ENCODE measurements at regions not wholly inside any gene's neighbourhood (a gene's known extent, or its start where the extent isn't known, plus 50 kb on each side); places are given as distances from the start of the nearest gene placed in this dataset.

GRCh38 chr12:30482650-30483049 is 213.0 kb downstream of the IPO8 start:
- H3K9ac ChIP-seq (ENCODE audit: control insufficient read depth, extremely low read depth, insufficient read depth, low read length), result no peak overlapping the region
- TF ChIP-seq EZH2 (IDR thresholded peaks at IDR 0.05; ENCODE audit: low read length) (no peak), CTCF (optimal IDR thresholded peaks at IDR 0.05 in 1 of 3, IDR thresholded peaks at IDR 0.05 in 1 of 3, conservative IDR thresholded peaks at IDR 0.05 in 1 of 3; ENCODE audit: extremely low read depth in 1 of 3, insufficient read depth in 2 of 3, low read length in 3 of 3) (no peak)
- H2AFZ ChIP-seq (ENCODE audit: control insufficient read depth, low read length), result no peak overlapping the region
- DNase-seq (ENCODE audit: low read depth, low spot score) (no peak), FAIRE-seq (no peak)
- no peak overlapping the region for H3K4me2 ChIP-seq (ENCODE audit: control insufficient read depth, extremely low read depth, insufficient read depth, low read depth, low read length)
- H3K9me1 ChIP-seq (ENCODE audit: control insufficient read depth, extremely low read depth, insufficient read depth, low read length), result no peaks in the 10 kb centered on the region
- H3K4me3 ChIP-seq (ENCODE audit: control insufficient read depth in 2 of 3, extremely low read depth in 1 of 3, insufficient read depth in 2 of 3, low read depth in 1 of 3, low read length in 3 of 3), result no peak overlapping the region
- dilution Hi-C loops (cut with MboI; ENCODE audit: extremely low pct_ligation_motif_present, low sequenced_read_pairs), result no loop called here
- H3K36me3 ChIP-seq (ENCODE audit: control insufficient read depth in 2 of 2, extremely low read depth in 1 of 2, insufficient read depth in 2 of 2, low read length in 2 of 2), result no peaks in the 10 kb centered on the region
- H3K27me3 ChIP-seq (ENCODE audit: control insufficient read depth, extremely low read depth, insufficient read depth, low read length), result peaks cover 6% of the 10 kb centered on the region
- H3K4me1 ChIP-seq (ENCODE audit: control insufficient read depth, extremely low read depth, insufficient read depth, low read length), result no peaks in the 10 kb centered on the region
- H3K9me3 ChIP-seq (ENCODE audit: control insufficient read depth, low read depth, low read length), result no peaks in the 10 kb centered on the region
- H4K20me1 ChIP-seq (ENCODE audit: control insufficient read depth, extremely low read depth, insufficient read depth, low read length), result no peaks in the 10 kb centered on the region
- no peak overlapping the region for H3K27ac ChIP-seq (ENCODE audit: control insufficient read depth, insufficient read depth, low read length)
- H3K79me2 ChIP-seq (ENCODE audit: control insufficient read depth, insufficient read depth, low read length), result no peaks in the 10 kb centered on the region

GRCh38 chr12:30473274-30473673 is 222.4 kb downstream of the IPO8 start:
- FAIRE-seq, result no peak
- no peak overlapping the region for H2AFZ ChIP-seq (ENCODE audit: control insufficient read depth, low read length)
- H3K4me3 ChIP-seq (ENCODE audit: control insufficient read depth in 2 of 3, extremely low read depth in 1 of 3, insufficient read depth in 2 of 3, low read depth in 1 of 3, low read length in 3 of 3), result no peak overlapping the region
- H3K79me2 ChIP-seq (ENCODE audit: control insufficient read depth, insufficient read depth, low read length), result no peaks in the 10 kb centered on the region
- TF ChIP-seq CTCF (optimal IDR thresholded peaks at IDR 0.05 in 1 of 3, IDR thresholded peaks at IDR 0.05 in 1 of 3, conservative IDR thresholded peaks at IDR 0.05 in 1 of 3; ENCODE audit: extremely low read depth in 1 of 3, insufficient read depth in 2 of 3, low read length in 3 of 3), result no peak
- no peaks in the 10 kb centered on the region for H3K36me3 ChIP-seq (ENCODE audit: control insufficient read depth in 2 of 2, extremely low read depth in 1 of 2, insufficient read depth in 2 of 2, low read length in 2 of 2)
- peaks cover 2% of the 10 kb centered on the region for H3K9me3 ChIP-seq (ENCODE audit: control insufficient read depth, low read depth, low read length)
- no peaks in the 10 kb centered on the region for H3K9me1 ChIP-seq (ENCODE audit: control insufficient read depth, extremely low read depth, insufficient read depth, low read length)
- no peaks in the 10 kb centered on the region for H4K20me1 ChIP-seq (ENCODE audit: control insufficient read depth, extremely low read depth, insufficient read depth, low read length)
- no peak overlapping the region for H3K9ac ChIP-seq (ENCODE audit: control insufficient read depth, extremely low read depth, insufficient read depth, low read length)
- no peaks in the 10 kb centered on the region for H3K4me1 ChIP-seq (ENCODE audit: control insufficient read depth, extremely low read depth, insufficient read depth, low read length)
- no peak overlapping the region for H3K4me2 ChIP-seq (ENCODE audit: control insufficient read depth, extremely low read depth, insufficient read depth, low read depth, low read length)
- H3K27ac ChIP-seq (ENCODE audit: control insufficient read depth, insufficient read depth, low read length), result no peak overlapping the region
- no peaks in the 10 kb centered on the region for H3K27me3 ChIP-seq (ENCODE audit: control insufficient read depth, extremely low read depth, insufficient read depth, low read length)
- DNase-seq (ENCODE audit: low read depth, low spot score), result no peak
- dilution Hi-C loops (cut with MboI; ENCODE audit: extremely low pct_ligation_motif_present, low sequenced_read_pairs), result no loop called here

All from keratinocyte (primary cell).